ENCODE measurements at regions not wholly inside any gene's neighbourhood (a gene's known extent, or its start where the extent isn't known, plus 50 kb on each side); places are given as distances from the start of the nearest gene placed in this dataset.

DNA sequence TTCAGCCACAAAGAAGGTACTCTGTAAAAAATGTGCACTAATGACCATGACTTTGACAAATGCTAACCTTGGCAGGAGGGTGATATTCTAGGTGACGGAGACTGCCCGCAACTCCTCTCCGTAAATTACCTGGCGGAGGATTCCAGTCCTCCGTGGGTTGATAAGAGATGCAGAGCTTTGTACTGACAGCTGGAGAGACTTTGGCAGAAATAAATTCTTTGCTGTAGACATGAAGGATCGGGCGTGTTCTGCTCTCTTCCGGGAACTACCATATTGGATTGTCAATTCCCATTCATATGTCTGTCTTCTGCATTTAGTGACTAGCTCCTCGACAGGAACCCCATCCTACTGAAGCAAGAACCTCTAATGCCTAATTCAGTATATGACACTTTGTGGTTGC is 158.3 kb upstream of the KAZN start:
- ChIA-PET CTCF (interaction anchor here (0.6 kb wide), 1 partner anchor 107 kb away, joined by 6 read pairs; no protein-coding TSS in a partner anchor), POLR2A (no interaction called here)

More for the DNA sequence above, 158.3 kb upstream of the KAZN start:
- Mint-ChIP-seq H3K4me3 (no peak overlapping the region), H3K36me3 (no peaks in the 10 kb centered on the region), H3K9me3 (no peaks in the 10 kb centered on the region), H3K27ac (no peak overlapping the region), H3K27me3 (ENCODE audit: low read depth) (peaks cover 4% of the 10 kb centered on the region), H3K4me1 (peaks cover 2% of the 10 kb centered on the region; the same call in 1 of the 2 replicates)
- DNase-seq (ENCODE audit: low spot score) (no peak), ATAC-seq (no peak)
- TF ChIP-seq ZNF416 (CRISPR knock-in tag; IDR thresholded peaks at IDR 0.05) (no peak), ZNF396 (CRISPR knock-in tag; IDR thresholded peaks at IDR 0.05; ENCODE audit: borderline replicate concordance) (no peak), FOXJ3 (CRISPR knock-in tag; IDR thresholded peaks at IDR 0.05; ENCODE audit: borderline replicate concordance) (no peak), EMX1 (CRISPR knock-in tag; IDR thresholded peaks at IDR 0.05) (no peak), OVOL2 (CRISPR knock-in tag; IDR thresholded peaks at IDR 0.05; ENCODE audit: borderline replicate concordance) (no peak), CREM (CRISPR knock-in tag; IDR thresholded peaks at IDR 0.05) (no peak), PRRX2 (CRISPR knock-in tag; IDR thresholded peaks at IDR 0.05) (no peak), RELA (CRISPR knock-in tag; IDR thresholded peaks at IDR 0.05; ENCODE audit: borderline replicate concordance) (no peak), CBFB (CRISPR knock-in tag; IDR thresholded peaks at IDR 0.05; ENCODE audit: low read depth) (no peak), SMAD3 (CRISPR knock-in tag; IDR thresholded peaks at IDR 0.05; ENCODE audit: borderline replicate concordance) (no peak)
- TF ChIP-seq, protein P1, sequence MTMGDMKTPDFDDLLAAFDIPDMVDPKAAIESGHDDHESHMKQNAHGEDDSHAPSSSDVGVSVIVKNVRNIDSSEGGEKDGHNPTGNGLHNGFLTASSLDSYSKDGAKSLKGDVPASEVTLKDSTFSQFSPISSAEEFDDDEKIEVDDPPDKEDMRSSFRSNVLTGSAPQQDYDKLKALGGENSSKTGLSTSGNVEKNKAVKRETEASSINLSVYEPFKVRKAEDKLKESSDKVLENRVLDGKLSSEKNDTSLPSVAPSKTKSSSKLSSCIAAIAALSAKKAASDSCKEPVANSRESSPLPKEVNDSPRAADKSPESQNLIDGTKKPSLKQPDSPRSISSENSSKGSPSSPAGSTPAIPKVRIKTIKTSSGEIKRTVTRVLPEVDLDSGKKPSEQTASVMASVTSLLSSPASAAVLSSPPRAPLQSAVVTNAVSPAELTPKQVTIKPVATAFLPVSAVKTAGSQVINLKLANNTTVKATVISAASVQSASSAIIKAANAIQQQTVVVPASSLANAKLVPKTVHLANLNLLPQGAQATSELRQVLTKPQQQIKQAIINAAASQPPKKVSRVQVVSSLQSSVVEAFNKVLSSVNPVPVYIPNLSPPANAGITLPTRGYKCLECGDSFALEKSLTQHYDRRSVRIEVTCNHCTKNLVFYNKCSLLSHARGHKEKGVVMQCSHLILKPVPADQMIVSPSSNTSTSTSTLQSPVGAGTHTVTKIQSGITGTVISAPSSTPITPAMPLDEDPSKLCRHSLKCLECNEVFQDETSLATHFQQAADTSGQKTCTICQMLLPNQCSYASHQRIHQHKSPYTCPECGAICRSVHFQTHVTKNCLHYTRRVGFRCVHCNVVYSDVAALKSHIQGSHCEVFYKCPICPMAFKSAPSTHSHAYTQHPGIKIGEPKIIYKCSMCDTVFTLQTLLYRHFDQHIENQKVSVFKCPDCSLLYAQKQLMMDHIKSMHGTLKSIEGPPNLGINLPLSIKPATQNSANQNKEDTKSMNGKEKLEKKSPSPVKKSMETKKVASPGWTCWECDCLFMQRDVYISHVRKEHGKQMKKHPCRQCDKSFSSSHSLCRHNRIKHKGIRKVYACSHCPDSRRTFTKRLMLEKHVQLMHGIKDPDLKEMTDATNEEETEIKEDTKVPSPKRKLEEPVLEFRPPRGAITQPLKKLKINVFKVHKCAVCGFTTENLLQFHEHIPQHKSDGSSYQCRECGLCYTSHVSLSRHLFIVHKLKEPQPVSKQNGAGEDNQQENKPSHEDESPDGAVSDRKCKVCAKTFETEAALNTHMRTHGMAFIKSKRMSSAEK (CRISPR knock-in tag; IDR thresholded peaks at IDR 0.05; ENCODE audit: borderline replicate concordance): no peak
- TF ChIP-seq, protein P2, sequence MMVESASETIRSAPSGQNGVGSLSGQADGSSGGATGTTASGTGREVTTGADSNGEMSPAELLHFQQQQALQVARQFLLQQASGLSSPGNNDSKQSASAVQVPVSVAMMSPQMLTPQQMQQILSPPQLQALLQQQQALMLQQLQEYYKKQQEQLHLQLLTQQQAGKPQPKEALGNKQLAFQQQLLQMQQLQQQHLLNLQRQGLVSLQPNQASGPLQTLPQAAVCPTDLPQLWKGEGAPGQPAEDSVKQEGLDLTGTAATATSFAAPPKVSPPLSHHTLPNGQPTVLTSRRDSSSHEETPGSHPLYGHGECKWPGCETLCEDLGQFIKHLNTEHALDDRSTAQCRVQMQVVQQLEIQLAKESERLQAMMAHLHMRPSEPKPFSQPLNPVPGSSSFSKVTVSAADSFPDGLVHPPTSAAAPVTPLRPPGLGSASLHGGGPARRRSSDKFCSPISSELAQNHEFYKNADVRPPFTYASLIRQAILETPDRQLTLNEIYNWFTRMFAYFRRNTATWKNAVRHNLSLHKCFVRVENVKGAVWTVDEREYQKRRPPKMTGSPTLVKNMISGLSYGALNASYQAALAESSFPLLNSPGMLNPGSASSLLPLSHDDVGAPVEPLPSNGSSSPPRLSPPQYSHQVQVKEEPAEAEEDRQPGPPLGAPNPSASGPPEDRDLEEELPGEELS (CRISPR knock-in tag; IDR thresholded peaks at IDR 0.05): no peak
- TF ChIP-seq, protein P3, sequence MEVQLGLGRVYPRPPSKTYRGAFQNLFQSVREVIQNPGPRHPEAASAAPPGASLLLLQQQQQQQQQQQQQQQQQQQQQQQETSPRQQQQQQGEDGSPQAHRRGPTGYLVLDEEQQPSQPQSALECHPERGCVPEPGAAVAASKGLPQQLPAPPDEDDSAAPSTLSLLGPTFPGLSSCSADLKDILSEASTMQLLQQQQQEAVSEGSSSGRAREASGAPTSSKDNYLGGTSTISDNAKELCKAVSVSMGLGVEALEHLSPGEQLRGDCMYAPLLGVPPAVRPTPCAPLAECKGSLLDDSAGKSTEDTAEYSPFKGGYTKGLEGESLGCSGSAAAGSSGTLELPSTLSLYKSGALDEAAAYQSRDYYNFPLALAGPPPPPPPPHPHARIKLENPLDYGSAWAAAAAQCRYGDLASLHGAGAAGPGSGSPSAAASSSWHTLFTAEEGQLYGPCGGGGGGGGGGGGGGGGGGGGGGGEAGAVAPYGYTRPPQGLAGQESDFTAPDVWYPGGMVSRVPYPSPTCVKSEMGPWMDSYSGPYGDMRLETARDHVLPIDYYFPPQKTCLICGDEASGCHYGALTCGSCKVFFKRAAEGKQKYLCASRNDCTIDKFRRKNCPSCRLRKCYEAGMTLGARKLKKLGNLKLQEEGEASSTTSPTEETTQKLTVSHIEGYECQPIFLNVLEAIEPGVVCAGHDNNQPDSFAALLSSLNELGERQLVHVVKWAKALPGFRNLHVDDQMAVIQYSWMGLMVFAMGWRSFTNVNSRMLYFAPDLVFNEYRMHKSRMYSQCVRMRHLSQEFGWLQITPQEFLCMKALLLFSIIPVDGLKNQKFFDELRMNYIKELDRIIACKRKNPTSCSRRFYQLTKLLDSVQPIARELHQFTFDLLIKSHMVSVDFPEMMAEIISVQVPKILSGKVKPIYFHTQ (CRISPR knock-in tag; IDR thresholded peaks at IDR 0.05): no peak
- TF ChIP-seq, protein P4, sequence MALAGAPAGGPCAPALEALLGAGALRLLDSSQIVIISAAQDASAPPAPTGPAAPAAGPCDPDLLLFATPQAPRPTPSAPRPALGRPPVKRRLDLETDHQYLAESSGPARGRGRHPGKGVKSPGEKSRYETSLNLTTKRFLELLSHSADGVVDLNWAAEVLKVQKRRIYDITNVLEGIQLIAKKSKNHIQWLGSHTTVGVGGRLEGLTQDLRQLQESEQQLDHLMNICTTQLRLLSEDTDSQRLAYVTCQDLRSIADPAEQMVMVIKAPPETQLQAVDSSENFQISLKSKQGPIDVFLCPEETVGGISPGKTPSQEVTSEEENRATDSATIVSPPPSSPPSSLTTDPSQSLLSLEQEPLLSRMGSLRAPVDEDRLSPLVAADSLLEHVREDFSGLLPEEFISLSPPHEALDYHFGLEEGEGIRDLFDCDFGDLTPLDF (CRISPR knock-in tag; IDR thresholded peaks at IDR 0.05): no peak
- TF ChIP-seq, protein P5, sequence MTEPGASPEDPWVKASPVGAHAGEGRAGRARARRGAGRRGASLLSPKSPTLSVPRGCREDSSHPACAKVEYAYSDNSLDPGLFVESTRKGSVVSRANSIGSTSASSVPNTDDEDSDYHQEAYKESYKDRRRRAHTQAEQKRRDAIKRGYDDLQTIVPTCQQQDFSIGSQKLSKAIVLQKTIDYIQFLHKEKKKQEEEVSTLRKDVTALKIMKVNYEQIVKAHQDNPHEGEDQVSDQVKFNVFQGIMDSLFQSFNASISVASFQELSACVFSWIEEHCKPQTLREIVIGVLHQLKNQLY (CRISPR knock-in tag; IDR thresholded peaks at IDR 0.05): no peak
- TF ChIP-seq, protein P6, sequence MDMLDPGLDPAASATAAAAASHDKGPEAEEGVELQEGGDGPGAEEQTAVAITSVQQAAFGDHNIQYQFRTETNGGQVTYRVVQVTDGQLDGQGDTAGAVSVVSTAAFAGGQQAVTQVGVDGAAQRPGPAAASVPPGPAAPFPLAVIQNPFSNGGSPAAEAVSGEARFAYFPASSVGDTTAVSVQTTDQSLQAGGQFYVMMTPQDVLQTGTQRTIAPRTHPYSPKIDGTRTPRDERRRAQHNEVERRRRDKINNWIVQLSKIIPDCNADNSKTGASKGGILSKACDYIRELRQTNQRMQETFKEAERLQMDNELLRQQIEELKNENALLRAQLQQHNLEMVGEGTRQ (CRISPR knock-in tag; IDR thresholded peaks at IDR 0.05): no peak
- TF ChIP-seq, protein P7, sequence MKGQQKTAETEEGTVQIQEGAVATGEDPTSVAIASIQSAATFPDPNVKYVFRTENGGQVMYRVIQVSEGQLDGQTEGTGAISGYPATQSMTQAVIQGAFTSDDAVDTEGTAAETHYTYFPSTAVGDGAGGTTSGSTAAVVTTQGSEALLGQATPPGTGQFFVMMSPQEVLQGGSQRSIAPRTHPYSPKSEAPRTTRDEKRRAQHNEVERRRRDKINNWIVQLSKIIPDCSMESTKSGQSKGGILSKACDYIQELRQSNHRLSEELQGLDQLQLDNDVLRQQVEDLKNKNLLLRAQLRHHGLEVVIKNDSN (CRISPR knock-in tag; IDR thresholded peaks at IDR 0.05): no peak
